Heart left ventricle (tissue), 13 donors: ENCODE measurements at regions not wholly inside any gene's neighbourhood (a gene's known extent, or its start where the extent isn't known, plus 50 kb on each side); places are given as distances from the start of the nearest gene placed in this dataset.

Experiments
- CTCF ChIP-seq, 12 donors: fragments of 200-600 bp; sonication (generic) in 4 of 12; IDR thresholded peaks; one replicate each; pipeline versions ENCODE4 v1.5.0 to v1.8.0; 2018 to 2022; ENCODE audit warnings: antibody characterized with exemption in 12 of 12, mild to moderate bottlenecking in 5 of 12
- POLR2A ChIP-seq, 2 donors: fragments of 450-650 bp; IDR thresholded peaks; one replicate each; pipeline ENCODE4 v1.6.1; 2017; ENCODE audit warnings: antibody characterized with exemption in 2 of 2, mild to moderate bottlenecking in 2 of 2, moderate library complexity in 2 of 2
- donor health status: ischemic (EF 13 %, LVEDD 7.1; RV severe dilation, severe dysfunction).
- donor health status: DM: no; HTN: yes; CAD: no.
- donor health status: DM: no; HTN: no; CAD: no.
- donor health status: ischemic (EF 25% LVEDD 6.9; RV normal size, moderate dysfunction).
- donor health status: ischemic (EF 25% LVEDD 5.7; RV mildly dilated, moderate dysfunction).
- donor health status: ischemic (EF 35%, LVEDD 5.7; RV mildly dilated, moderate dysfunction).
- donor health status: nonischemic (EF 11% LVEDD 7.7; RV severe dilation, severe dysfunction).
- donor health status: DM: yes; HTN: yes; CAD: no.
- donor health status: PGD.
- donor health status: ischemic (EF 29% LVEDD 5.4; RV normal size, mild dysfunction).
- donor health status: nonischemic (EF 23%, LVEDD 6.1; RV moderate dilation, normal function).

DNA sequence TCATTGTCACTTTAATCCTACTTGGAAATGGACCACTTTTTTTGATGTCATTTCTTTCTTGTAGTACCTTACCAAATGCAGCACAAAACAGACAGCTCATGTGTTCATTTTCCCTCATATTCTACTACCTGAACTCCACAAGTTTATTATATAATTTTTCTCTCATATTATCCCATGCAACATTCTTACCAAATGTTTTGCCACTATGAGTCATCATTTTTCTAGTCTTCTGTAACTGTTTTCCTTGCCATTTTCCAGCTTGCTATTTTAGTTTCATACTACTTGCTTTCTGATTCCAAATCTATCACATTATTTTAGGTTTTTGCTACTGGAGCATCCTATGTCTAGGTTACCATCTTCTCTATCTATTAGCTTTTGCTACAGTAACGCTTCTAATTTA, 332.7 kb downstream of the ZFHX3 start:
- TF ChIP-seq CTCF (IDR thresholded peaks at IDR 0.05) (no peak), POLR2A (IDR thresholded peaks at IDR 0.05) (no peak)
